GM12878 (cell line): ENCODE measurements at regions not wholly inside any gene's neighbourhood (a gene's known extent, or its start where the extent isn't known, plus 50 kb on each side); places are given as distances from the start of the nearest gene placed in this dataset.

Experiments
- ATAC-seq: fragments of 200-7000 bp; cut with Tn5 transposase; 3 replicates; pipeline ENCODE4 v1.9.1; 2020; ENCODE audit warnings: mild to moderate bottlenecking, moderate library complexity
- BruUV-seq: library from RNA; stranded (reverse); fragments of 400-500 nt; replicated peaks from 2 replicates; lab custom pipeline; 2021; lab: Mats Ljungman, UMichigan
- CTCF ChIA-PET: fragments of 300-600 bp; sonication (Branson Sonifier 250); formaldehyde crosslinking; extraction: SDS; loops from one replicate; lab custom pipeline; 2021; ENCODE audit warnings: inconsistent platforms; lab: Yijun Ruan, JAX
- POLR2A ChIA-PET: fragments of 350-600 bp; formaldehyde crosslinking; extraction: SDS; loops from one replicate; lab custom pipeline; 2021; ENCODE audit warnings: inconsistent platforms; lab: Charles Lee
- RAD21 ChIA-PET: fragments of 300-600 bp; sonication (Branson Sonifier 250); formaldehyde crosslinking; loops from one replicate; lab custom pipeline; 2023; ENCODE audit warnings: antibody characterized with exemption; ENCODE audit not compliant: unreplicated experiment; lab: Charles Lee
- SMC1A ChIA-PET: fragments of 300-600 bp; sonication (Branson Sonifier 250); formaldehyde crosslinking; loops from one replicate; lab custom pipeline; 2023; ENCODE audit not compliant: unreplicated experiment, uncharacterized antibody; lab: Charles Lee
- DNase-seq: peaks from one replicate; pipeline ENCODE4 v3.0.0-alpha.2; 2011; ENCODE audit warnings: low read depth, low spot score
- FAIRE-seq: peaks from 3 replicates; lab custom pipeline; 2011; peaks lifted over from hg19 to GRCh38; lab: Jason Lieb, UNC
- H2AFZ ChIP-seq: 2 replicates; pipeline ENCODE4 v1.6.0; 2011; ENCODE audit warnings: low read depth, low read length, control low read depth; ENCODE audit not compliant: control insufficient read depth
- H3K27ac ChIP-seq: 2 replicates; pipeline ENCODE4 v1.5.1; 2011; ENCODE audit warnings: control low read depth; ENCODE audit not compliant: control insufficient read depth, insufficient read depth
- H3K27me3 ChIP-seq, 2 experiments: replicated peaks in 1 of 2; 2 replicates each; pipeline versions ENCODE4 v1.6.0 to v1.6.1; 2011; ENCODE audit warnings: low read length in 1 of 2; ENCODE audit not compliant: control insufficient read depth in 2 of 2, insufficient read depth in 2 of 2
- H3K36me3 ChIP-seq, 2 experiments: 2 replicates each; pipeline ENCODE4 v1.5.1; 2011; ENCODE audit warnings: low read length in 1 of 2; ENCODE audit not compliant: control insufficient read depth in 2 of 2, insufficient read depth in 2 of 2
- H3K4me1 ChIP-seq: 2 replicates; pipeline ENCODE4 v1.6.1; 2011; ENCODE audit warnings: mild to moderate bottlenecking, low read length, moderate library complexity, mixed read lengths; ENCODE audit not compliant: control insufficient read depth, insufficient read depth
- H3K4me2 ChIP-seq: 2 replicates; pipeline ENCODE4 v1.6.0; 2011; ENCODE audit warnings: control low read depth; ENCODE audit not compliant: control insufficient read depth, insufficient read depth
- H3K4me3 ChIP-seq: fragments of 200-600 bp; sonication (generic); 2 replicates; pipeline ENCODE4 v1.5.1; 2016
- H3K79me2 ChIP-seq: 2 replicates; pipeline ENCODE4 v1.6.0; 2011; ENCODE audit warnings: low read length; ENCODE audit not compliant: control insufficient read depth, insufficient read depth
- H3K9ac ChIP-seq: 2 replicates; pipeline ENCODE4 v1.8.0; 2011; ENCODE audit warnings: low read length, control low read depth, mixed read lengths; ENCODE audit not compliant: control insufficient read depth, insufficient read depth
- H3K9me3 ChIP-seq: replicated peaks from 3 replicates; pipeline ENCODE4 v1.5.1; 2011; ENCODE audit warnings: mild to moderate bottlenecking, low read length; ENCODE audit not compliant: control insufficient read depth, insufficient read depth
- H4K20me1 ChIP-seq: 2 replicates; pipeline ENCODE4 v1.6.0; 2011; ENCODE audit not compliant: control insufficient read depth, insufficient read depth
- ASH2L ChIP-seq: fragments of 300-600, 200-600 bp; sonication (generic); IDR thresholded peaks from 2 replicates; pipeline ENCODE4 v1.6.1; 2017; ENCODE audit warnings: low read depth, mild to moderate bottlenecking, borderline replicate concordance
- ATF7 ChIP-seq: fragments of 450-650 bp; IDR thresholded peaks from 2 replicates; pipeline ENCODE4 v1.6.1; 2016; ENCODE audit warnings: low read depth, mild to moderate bottlenecking
- BACH1 ChIP-seq: fragments of 450-650 bp; IDR thresholded peaks from 2 replicates; pipeline ENCODE4 v1.6.1; 2017; ENCODE audit warnings: mild to moderate bottlenecking, borderline replicate concordance
- CBX5 ChIP-seq: sonication (generic); IDR thresholded peaks from 2 replicates; pipeline ENCODE4 v1.6.1; 2016; ENCODE audit warnings: low read depth, moderate library complexity, mild to moderate bottlenecking, inconsistent platforms
- CREM ChIP-seq: IDR thresholded peaks from 2 replicates; pipeline ENCODE4 v1.6.1; 2014; ENCODE audit warnings: antibody characterized with exemption, low read depth
- EED ChIP-seq: sonication (generic); IDR thresholded peaks from 2 replicates; pipeline ENCODE4 v1.6.1; 2016; ENCODE audit warnings: antibody characterized with exemption, low read depth
- HCFC1 ChIP-seq: fragments of 150-350 bp; IDR thresholded peaks from 2 replicates; pipeline ENCODE4 v1.6.1; 2014; ENCODE audit warnings: low read length
- PAX8 ChIP-seq: fragments of 450-650 bp; IDR thresholded peaks from 2 replicates; pipeline ENCODE4 v1.6.1; 2017; ENCODE audit warnings: mild to moderate bottlenecking, moderate library complexity
- POLR2A ChIP-seq: IDR thresholded peaks from 2 replicates; pipeline ENCODE4 v1.6.1; 2011; ENCODE audit warnings: low read depth, mild to moderate bottlenecking, low read length
- RB1 ChIP-seq: fragments of 450-650 bp; formaldehyde crosslinking; IDR thresholded peaks from 2 replicates; pipeline ENCODE4 v1.6.1; 2017; ENCODE audit warnings: mild to moderate bottlenecking, borderline replicate concordance
- USF2 ChIP-seq: IDR thresholded peaks from 2 replicates; pipeline ENCODE4 v1.6.1; 2011; ENCODE audit warnings: low read depth, low read length, improper control_type of control experiment, borderline replicate concordance
- WGBS: methylation state at CpG from one replicate; pipeline ENCODE4 v1.1.6; 2016; ENCODE audit warnings: low lambda C conversion rate; ENCODE audit not compliant: insufficient replicate concordance, insufficient coverage; ENCODE audit errors: missing lambda C conversion rate; 5-methylcytosine and 5-hydroxymethylcytosine counted together
- in situ Hi-C: fragments of 300-500 bp; cut with MboI; formaldehyde crosslinking; loops from 9 replicates; pipeline ENCODE4 v1.14.3; 2018; ENCODE audit warnings: mixed read lengths
- intact Hi-C: fragments of 100-400 bp; cut with micrococcal nuclease; formaldehyde crosslinking; loops from one replicate; pipeline ENCODE4 v1.14.2; 2022; ENCODE audit not compliant: unreplicated experiment
- TF ChIP-seq, protein P1 (sequence below): IDR thresholded peaks from 2 replicates; pipeline ENCODE4 v1.6.1; 2011; ENCODE audit warnings: low read depth, mild to moderate bottlenecking, low read length, moderate library complexity, borderline replicate concordance; ENCODE audit errors: extremely low read depth

GRCh38 chr10:31118556-31118955, 86.9 kb upstream of the ZNF438 start:
- Histone ChIP-seq H3K4me2 (no peak overlapping the region), H3K9ac (no peak overlapping the region), H3K4me3 (no peak overlapping the region), H3K27me3 (no peaks in the 10 kb centered on the region), H3K4me1 (no peaks in the 10 kb centered on the region), H3K27ac (no peak overlapping the region), H3K9me3 (no peaks in the 10 kb centered on the region), H3K36me3 (no peaks in the 10 kb centered on the region), H2AFZ (no peak overlapping the region), H3K79me2 (no peaks in the 10 kb centered on the region), H4K20me1 (no peaks in the 10 kb centered on the region)
- TF ChIP-seq PAX8: no peak
- TF ChIP-seq CREM: no peak
- TF ChIP-seq ATF7: no peak
- TF ChIP-seq BACH1: no peak
- no peak for TF ChIP-seq USF2
- no peak for TF ChIP-seq CBX5
- TF ChIP-seq POLR2A: no peak
- TF ChIP-seq HCFC1: no peak
- no peak for TF ChIP-seq ASH2L
- TF ChIP-seq RB1: no peak
- TF ChIP-seq, protein P1, sequence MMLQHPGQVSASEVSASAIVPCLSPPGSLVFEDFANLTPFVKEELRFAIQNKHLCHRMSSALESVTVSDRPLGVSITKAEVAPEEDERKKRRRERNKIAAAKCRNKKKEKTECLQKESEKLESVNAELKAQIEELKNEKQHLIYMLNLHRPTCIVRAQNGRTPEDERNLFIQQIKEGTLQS: no peak
- TF ChIP-seq EED: no peak
- WGBS: 91% methylated on average over 3 of the region's 3 CpGs
- DNase-seq (no peak), FAIRE-seq (no peak), ATAC-seq (no peak)
- intact Hi-C loops: no loop called here
- no TSS peak for BruUV-seq
- ChIA-PET RAD21 (no interaction called here), POLR2A (no interaction called here), CTCF (interaction anchor here (1.1 kb wide), 1 partner anchor 88 kb away, joined by 3 read pairs; no protein-coding TSS in a partner anchor), SMC1A (interaction anchor here (0.6 to 2.9 kb wide), 3 partner anchors 10 to 37 kb away, joined by 3 to 11 read pairs (median 4); no protein-coding TSS in a partner anchor)
- in situ Hi-C loops: no loop called here
